PC-9 (cell line): ENCODE measurements at regions not wholly inside any gene's neighbourhood (a gene's known extent, or its start where the extent isn't known, plus 50 kb on each side); places are given as distances from the start of the nearest gene placed in this dataset.

Experiments used
- BruUV-seq: library from RNA; stranded (reverse); fragments of 400-500 nt; replicated peaks from 2 replicates; lab custom pipeline; 2021; lab: Mats Ljungman, UMichigan
- CTCF ChIA-PET: fragments of 300-600 bp; sonication (Branson Sonifier 250); formaldehyde crosslinking; loops from one replicate; lab custom pipeline; 2022; ENCODE audit warnings: antibody characterized with exemption; lab: Charles Lee
- POLR2A ChIA-PET: fragments of 300-600 bp; sonication (Branson Sonifier 250); formaldehyde crosslinking; loops from one replicate; lab custom pipeline; 2022; ENCODE audit warnings: antibody characterized with exemption; ENCODE audit not compliant: unreplicated experiment; lab: Charles Lee
- DNase-seq, 2 experiments: peaks; one replicate each; pipeline versions ENCODE4 v3.0.0 to v3.0.0-alpha.2; 2015 to 2022; ENCODE audit warnings: mixed read lengths in 1 of 2
- H2AFZ ChIP-seq: fragments of 200-600 bp; sonication (generic); 2 replicates; pipeline ENCODE4 v1.8.1; 2017; ENCODE audit warnings: antibody characterized with exemption
- H3F3A ChIP-seq: fragments of 200-600 bp; sonication (generic); 2 replicates; pipeline ENCODE4 v1.8.1; 2017; ENCODE audit warnings: antibody characterized with exemption, mild to moderate bottlenecking, low read depth; ENCODE audit not compliant: insufficient read depth
- H3K27ac ChIP-seq: fragments of 200-600 bp; sonication (generic); 2 replicates; pipeline ENCODE4 v1.6.1; 2016; ENCODE audit warnings: mixed run types
- H3K27me3 ChIP-seq: fragments of 200-600 bp; sonication (generic); 2 replicates; pipeline ENCODE4 v1.6.1; 2016; ENCODE audit warnings: low read depth, mixed run types; ENCODE audit not compliant: insufficient read depth
- H3K36me3 ChIP-seq: fragments of 200-600 bp; sonication (generic); 2 replicates; pipeline ENCODE4 v1.6.1; 2016; ENCODE audit warnings: low read depth, mixed run types
- H3K4me1 ChIP-seq: fragments of 200-600 bp; sonication (generic); replicated peaks from 2 replicates; pipeline ENCODE4 v1.6.1; 2016; ENCODE audit warnings: mixed run types; ENCODE audit not compliant: insufficient read depth
- H3K4me2 ChIP-seq: fragments of 200-600 bp; sonication (generic); 2 replicates; pipeline ENCODE4 v1.6.1; 2017; ENCODE audit warnings: mixed run types
- H3K4me3 ChIP-seq: fragments of 200-600 bp; sonication (generic); 2 replicates; pipeline ENCODE4 v1.6.1; 2016; ENCODE audit warnings: mixed run types
- H3K79me2 ChIP-seq: fragments of 200-600 bp; sonication (generic); 2 replicates; pipeline ENCODE4 v1.6.1; 2017; ENCODE audit warnings: low read depth, mixed run types
- H3K9me2 ChIP-seq: fragments of 200-600 bp; sonication (generic); 2 replicates; pipeline ENCODE4 v1.8.1; 2017; ENCODE audit warnings: mild to moderate bottlenecking; ENCODE audit not compliant: insufficient read depth
- H3K9me3 ChIP-seq: fragments of 200-600 bp; sonication (generic); 2 replicates; pipeline ENCODE4 v1.8.1; 2016; ENCODE audit warnings: low read depth; ENCODE audit not compliant: insufficient read depth
- H4K20me1 ChIP-seq: fragments of 200-600 bp; sonication (generic); 2 replicates; pipeline ENCODE4 v1.8.1; 2017; ENCODE audit not compliant: insufficient read depth
- CTCF ChIP-seq: fragments of 200-600 bp; sonication (generic); conservative IDR thresholded peaks from 2 replicates; pipeline ENCODE4 v1.6.1; 2017; ENCODE audit warnings: mixed run types, antibody characterized with exemption, mild to moderate bottlenecking, moderate library complexity
- EZH2 ChIP-seq: fragments of 200-600 bp; sonication (generic); IDR thresholded peaks from 2 replicates; pipeline ENCODE4 v1.8.0; 2017; ENCODE audit warnings: antibody characterized with exemption, low read depth
- intact Hi-C: fragments of 100-400 bp; cut with micrococcal nuclease; formaldehyde crosslinking; loops from one replicate; pipeline ENCODE4 v1.10.0; 2022; ENCODE audit not compliant: unreplicated experiment

GRCh38 chr3:22450786-22451400 is 699.9 kb upstream of the ZNF385D start:
- H3K9me3 ChIP-seq = no peaks in the 10 kb centered on the region
- no peaks in the 10 kb centered on the region for H3F3A ChIP-seq
- H3K4me1 ChIP-seq = no peaks in the 10 kb centered on the region
- H3K79me2 ChIP-seq = no peaks in the 10 kb centered on the region
- no TSS peak for BruUV-seq
- H3K9me2 ChIP-seq = no peaks in the 10 kb centered on the region
- no peak overlapping the region for H3K27ac ChIP-seq
- no peak overlapping the region for H3K4me3 ChIP-seq
- intact Hi-C loops = no loop called here
- ChIA-PET POLR2A (no interaction called here), CTCF (no interaction called here)
- no peak overlapping the region for H3K4me2 ChIP-seq
- TF ChIP-seq CTCF = no peak
- TF ChIP-seq EZH2 = no peak
- H3K27me3 ChIP-seq = no peaks in the 10 kb centered on the region
- H3K36me3 ChIP-seq = no peaks in the 10 kb centered on the region
- DNase-seq = no peak
- H2AFZ ChIP-seq = no peak overlapping the region
- H4K20me1 ChIP-seq = no peaks in the 10 kb centered on the region

- H3F3A ChIP-seq = no peaks in the 10 kb centered on the region
- no TSS peak for BruUV-seq
- H3K27ac ChIP-seq = no peak overlapping the region
- H3K27me3 ChIP-seq = no peaks in the 10 kb centered on the region
- no peaks in the 10 kb centered on the region for H3K9me3 ChIP-seq
- ChIA-PET CTCF (no interaction called here), POLR2A (no interaction called here)
- no peaks in the 10 kb centered on the region for H3K79me2 ChIP-seq
- H3K4me2 ChIP-seq = no peak overlapping the region
- H3K36me3 ChIP-seq = no peaks in the 10 kb centered on the region
- H2AFZ ChIP-seq = no peak overlapping the region
- no peak overlapping the region for H3K4me3 ChIP-seq
- DNase-seq = no peak
- no peaks in the 10 kb centered on the region for H3K9me2 ChIP-seq
- no peak for TF ChIP-seq CTCF
- no peak for TF ChIP-seq EZH2
- intact Hi-C loops = no loop called here
- no peaks in the 10 kb centered on the region for H4K20me1 ChIP-seq
- H3K4me1 ChIP-seq = no peaks in the 10 kb centered on the region
These were observed 700.5 kb upstream of the ZNF385D start for GRCh38 chr3:22451501-22451900.

GRCh38 chr3:22453906-22454535 is 703.0 kb upstream of the ZNF385D start:
- Histone ChIP-seq H3K9me3 (no peaks in the 10 kb centered on the region), H3K27me3 (no peaks in the 10 kb centered on the region), H3K4me3 (no peak overlapping the region), H3K27ac (no peak overlapping the region), H2AFZ (no peak overlapping the region), H3K4me2 (no peak overlapping the region), H3K36me3 (no peaks in the 10 kb centered on the region), H3F3A (no peaks in the 10 kb centered on the region), H3K9me2 (no peaks in the 10 kb centered on the region), H4K20me1 (no peaks in the 10 kb centered on the region), H3K4me1 (no peaks in the 10 kb centered on the region), H3K79me2 (no peaks in the 10 kb centered on the region)
- TF ChIP-seq EZH2 = no peak
- TF ChIP-seq CTCF = no peak
- ChIA-PET POLR2A (no interaction called here), CTCF (no interaction called here)
- no peak for DNase-seq
- no TSS peak for BruUV-seq
- intact Hi-C loops = no loop called here
